HEK293 (cell line): ENCODE measurements at regions not wholly inside any gene's neighbourhood (a gene's known extent, or its start where the extent isn't known, plus 50 kb on each side); places are given as distances from the start of the nearest gene placed in this dataset.

Experiments used
- CTCF ChIA-PET: fragments of 350-600 bp; formaldehyde crosslinking; extraction: SDS; loops from one replicate; lab custom pipeline; 2021; ENCODE audit warnings: antibody characterized with exemption; lab: Yijun Ruan, JAX
- POLR2A ChIA-PET: fragments of 300-600 bp; formaldehyde crosslinking; extraction: SDS; loops from one replicate; lab custom pipeline; 2020; ENCODE audit warnings: antibody characterized with exemption, inconsistent platforms; lab: Yijun Ruan, JAX
- H3K27ac ChIP-seq: fragments of 200-500 bp; sonication (Bioruptor generic); 2 replicates; pipeline ENCODE4 v1.5.1; 2014; ENCODE audit warnings: low read depth, low read length, control low read depth, inconsistent platforms; ENCODE audit errors: extremely low read depth
- H3K36me3 ChIP-seq, 2 experiments: fragments of 200-500 bp in 1 of 2; sonication (Bioruptor generic) in 1 of 2; 1 replicate in 1 of 2; 2 replicates in 1 of 2; pipeline ENCODE4 v1.5.1; 2014 to 2017; ENCODE audit warnings: inconsistent platforms in 2 of 2, low read length in 2 of 2; ENCODE audit not compliant: control insufficient read depth in 2 of 2, insufficient read depth in 1 of 2
- H3K4me1 ChIP-seq: fragments of 200-500 bp; sonication (Bioruptor generic); 2 replicates; pipeline ENCODE4 v1.5.1; 2014; ENCODE audit warnings: mild to moderate bottlenecking, low read length, inconsistent platforms; ENCODE audit not compliant: control insufficient read depth, insufficient read depth
- H3K4me3 ChIP-seq: 2 replicates; pipeline ENCODE4 v1.5.1; 2011; ENCODE audit warnings: low read depth, mild to moderate bottlenecking, control low read depth, low read length, moderate library complexity
- H3K9me3 ChIP-seq: fragments of 200-500 bp; sonication (Bioruptor generic); 2 replicates; pipeline ENCODE4 v1.5.1; 2014; ENCODE audit warnings: low read depth, low read length, inconsistent platforms; ENCODE audit not compliant: control insufficient read depth, insufficient read depth
- CTCF ChIP-seq: fragments of 450-650 bp; formaldehyde crosslinking; IDR thresholded peaks from 2 replicates; pipeline ENCODE4 v1.5.1; 2016; ENCODE audit warnings: missing biosample characterization, missing genetic modification characterization
- EGR2 ChIP-seq: fragments of 450-650 bp; formaldehyde crosslinking; IDR thresholded peaks from 2 replicates; pipeline ENCODE4 v1.5.1; 2016; ENCODE audit warnings: low read depth, missing biosample characterization, missing genetic modification characterization
- HOXA7 ChIP-seq: sonication (generic); formaldehyde crosslinking; IDR thresholded peaks from 2 replicates; pipeline ENCODE4 v1.8.1; 2022; ENCODE audit warnings: missing genetic modification reagents, borderline replicate concordance
- RBAK ChIP-seq: fragments of 450-650 bp; formaldehyde crosslinking; IDR thresholded peaks from 2 replicates; pipeline ENCODE4 v1.5.1; 2016; ENCODE audit warnings: missing biosample characterization, missing genetic modification characterization
- REPIN1 ChIP-seq: fragments of 450-650 bp; formaldehyde crosslinking; IDR thresholded peaks from 2 replicates; pipeline ENCODE4 v1.5.1; 2017; ENCODE audit warnings: missing biosample characterization, missing genetic modification characterization, low read depth
- ZFHX2 ChIP-seq: fragments of 450-650 bp; formaldehyde crosslinking; conservative IDR thresholded peaks from 2 replicates; pipeline ENCODE4 v1.5.1; 2016; ENCODE audit warnings: missing biosample characterization, missing genetic modification characterization
- ZNF19 ChIP-seq: fragments of 450-650 bp; formaldehyde crosslinking; IDR thresholded peaks from 2 replicates; pipeline ENCODE4; 2016; ENCODE audit warnings: missing biosample characterization, missing genetic modification characterization, low read depth
- ZNF214 ChIP-seq: fragments of 450-650 bp; formaldehyde crosslinking; IDR thresholded peaks from 2 replicates; pipeline ENCODE4 v1.5.1; 2017; ENCODE audit warnings: missing biosample characterization, mild to moderate bottlenecking, missing genetic modification characterization, borderline replicate concordance
- ZNF248 ChIP-seq: fragments of 450-650 bp; formaldehyde crosslinking; IDR thresholded peaks from 2 replicates; pipeline ENCODE4 v1.5.1; 2017; ENCODE audit warnings: missing biosample characterization, missing genetic modification characterization
- ZNF26 ChIP-seq: fragments of 450-650 bp; formaldehyde crosslinking; IDR thresholded peaks from 2 replicates; pipeline ENCODE4 v1.5.1; 2016; ENCODE audit warnings: missing biosample characterization, missing genetic modification characterization
- ZNF558 ChIP-seq: fragments of 450-650 bp; formaldehyde crosslinking; IDR thresholded peaks from 2 replicates; pipeline ENCODE4 v1.5.1; 2016; ENCODE audit warnings: missing biosample characterization, missing genetic modification characterization
- ZNF624 ChIP-seq: fragments of 450-650 bp; formaldehyde crosslinking; IDR thresholded peaks from 2 replicates; pipeline ENCODE4 v1.5.1; 2017; ENCODE audit warnings: missing biosample characterization, missing genetic modification characterization
- ZNF654 ChIP-seq: fragments of 450-650 bp; formaldehyde crosslinking; IDR thresholded peaks from 2 replicates; pipeline ENCODE4 v1.5.1; 2016; ENCODE audit warnings: low read depth, missing biosample characterization, missing genetic modification characterization
- ZNF777 ChIP-seq: fragments of 450-650 bp; formaldehyde crosslinking; IDR thresholded peaks from 2 replicates; pipeline ENCODE4 v1.5.1; 2017; ENCODE audit warnings: missing biosample characterization, missing genetic modification characterization, borderline replicate concordance
- ZNF791 ChIP-seq: fragments of 450-650 bp; formaldehyde crosslinking; IDR thresholded peaks from 2 replicates; pipeline ENCODE4 v1.5.1; 2016; ENCODE audit warnings: missing biosample characterization, missing genetic modification characterization
- TF ChIP-seq, protein P1 (sequence below): fragments of 450-650 bp; formaldehyde crosslinking; IDR thresholded peaks from 2 replicates; pipeline ENCODE4 v1.5.1; 2016; ENCODE audit warnings: missing biosample characterization, missing genetic modification characterization
- TF ChIP-seq, protein P2 (sequence below): fragments of 450-650 bp; formaldehyde crosslinking; optimal IDR thresholded peaks from 2 replicates; pipeline ENCODE3; 2016; ENCODE audit warnings: missing biosample characterization, mild to moderate bottlenecking, missing genetic modification characterization
- TF ChIP-seq, protein P3 (sequence below): fragments of 450-650 bp; formaldehyde crosslinking; IDR thresholded peaks from 2 replicates; pipeline ENCODE4 v1.5.1; 2016; ENCODE audit warnings: missing biosample characterization, missing genetic modification characterization
- TF ChIP-seq, protein P4 (sequence below): fragments of 450-650 bp; formaldehyde crosslinking; IDR thresholded peaks from 2 replicates; pipeline ENCODE4 v1.5.1; 2016; ENCODE audit warnings: missing biosample characterization, missing genetic modification characterization

DNA sequence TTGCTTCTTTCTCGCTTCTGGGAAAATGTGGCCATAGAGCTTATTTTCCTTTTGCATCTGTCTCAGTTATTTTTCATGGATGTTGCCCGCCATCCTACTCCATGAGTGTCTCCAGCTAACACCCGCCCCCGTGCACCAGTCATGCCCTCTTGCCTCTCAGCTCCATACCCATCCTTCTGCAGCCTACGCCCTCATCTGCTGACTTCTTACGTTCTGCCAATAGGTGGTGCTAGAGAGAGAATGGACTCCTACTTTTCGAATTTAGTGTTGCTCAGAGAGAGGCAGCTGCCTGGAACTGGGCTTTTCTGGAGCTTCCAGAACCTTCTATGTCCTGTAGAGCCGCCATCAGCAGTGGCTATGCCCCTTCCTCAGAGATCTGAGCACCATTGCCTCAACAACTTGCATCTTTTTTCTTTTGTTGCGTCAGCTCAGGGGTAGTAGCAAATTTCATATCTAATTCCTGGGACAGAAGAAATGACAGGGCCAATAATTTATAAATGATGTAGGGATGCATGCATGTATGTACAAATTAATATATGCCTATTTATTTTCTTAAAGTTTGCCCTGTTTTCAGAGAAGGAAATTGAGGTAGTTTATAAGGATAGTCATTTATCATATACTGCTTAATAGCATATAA, 119.7 kb upstream of the MYOCD start:
- H3K36me3 ChIP-seq, result no peaks in the 10 kb centered on the region; a peak in 1 of 3 replicates
- H3K9me3 ChIP-seq, result no peaks in the 10 kb centered on the region
- POLR2A ChIA-PET, result interaction anchor here (0.8 to 1.0 kb wide), 3 partner anchors 10 to 120 kb away, joined by 4 to 5 read pairs (median 4); partner anchors contain the start of gene MYOCD
- peak; percentile 85 for TF ChIP-seq ZFHX2 (tag by site-specific recombination)
- TF ChIP-seq EGR2 (tag by site-specific recombination), result peak; percentile 79
- no peak for TF ChIP-seq ZNF558 (tag by site-specific recombination)
- TF ChIP-seq, protein P1, sequence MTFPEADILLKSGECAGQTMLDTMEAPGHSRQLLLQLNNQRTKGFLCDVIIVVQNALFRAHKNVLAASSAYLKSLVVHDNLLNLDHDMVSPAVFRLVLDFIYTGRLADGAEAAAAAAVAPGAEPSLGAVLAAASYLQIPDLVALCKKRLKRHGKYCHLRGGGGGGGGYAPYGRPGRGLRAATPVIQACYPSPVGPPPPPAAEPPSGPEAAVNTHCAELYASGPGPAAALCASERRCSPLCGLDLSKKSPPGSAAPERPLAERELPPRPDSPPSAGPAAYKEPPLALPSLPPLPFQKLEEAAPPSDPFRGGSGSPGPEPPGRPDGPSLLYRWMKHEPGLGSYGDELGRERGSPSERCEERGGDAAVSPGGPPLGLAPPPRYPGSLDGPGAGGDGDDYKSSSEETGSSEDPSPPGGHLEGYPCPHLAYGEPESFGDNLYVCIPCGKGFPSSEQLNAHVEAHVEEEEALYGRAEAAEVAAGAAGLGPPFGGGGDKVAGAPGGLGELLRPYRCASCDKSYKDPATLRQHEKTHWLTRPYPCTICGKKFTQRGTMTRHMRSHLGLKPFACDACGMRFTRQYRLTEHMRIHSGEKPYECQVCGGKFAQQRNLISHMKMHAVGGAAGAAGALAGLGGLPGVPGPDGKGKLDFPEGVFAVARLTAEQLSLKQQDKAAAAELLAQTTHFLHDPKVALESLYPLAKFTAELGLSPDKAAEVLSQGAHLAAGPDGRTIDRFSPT (tag by site-specific recombination), result peak; percentile 30; the same call in 1 of the 2 replicates
- no peak for TF ChIP-seq ZNF248 (tag by site-specific recombination)
- TF ChIP-seq, protein P2, sequence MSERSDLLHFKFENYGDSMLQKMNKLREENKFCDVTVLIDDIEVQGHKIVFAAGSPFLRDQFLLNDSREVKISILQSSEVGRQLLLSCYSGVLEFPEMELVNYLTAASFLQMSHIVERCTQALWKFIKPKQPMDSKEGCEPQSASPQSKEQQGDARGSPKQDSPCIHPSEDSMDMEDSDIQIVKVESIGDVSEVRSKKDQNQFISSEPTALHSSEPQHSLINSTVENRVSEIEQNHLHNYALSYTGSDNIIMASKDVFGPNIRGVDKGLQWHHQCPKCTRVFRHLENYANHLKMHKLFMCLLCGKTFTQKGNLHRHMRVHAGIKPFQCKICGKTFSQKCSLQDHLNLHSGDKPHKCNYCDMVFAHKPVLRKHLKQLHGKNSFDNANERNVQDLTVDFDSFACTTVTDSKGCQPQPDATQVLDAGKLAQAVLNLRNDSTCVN, result no peak
- TF ChIP-seq RBAK (tag by site-specific recombination), result no peak
- TF ChIP-seq CTCF (tag by site-specific recombination), result peak; percentile 35; the same call in 1 of the 2 replicates
- TF ChIP-seq ZNF791, result no peak
- TF ChIP-seq REPIN1, result no peak
- TF ChIP-seq HOXA7, result no peak
- peak; percentile 37 for TF ChIP-seq ZNF654 (tag by site-specific recombination)
- no peak for TF ChIP-seq ZNF624 (tag by site-specific recombination)
- CTCF ChIA-PET, result interaction anchor here (0.5 to 8.5 kb wide), 58 partner anchors 8 to 2000 kb away, joined by 3 to 98 read pairs (median 5); partner anchors contain the start of gene MYOCD
- no peaks in the 10 kb centered on the region for H3K4me1 ChIP-seq
- no peak overlapping the region for H3K4me3 ChIP-seq
- no peak overlapping the region for H3K27ac ChIP-seq

GRCh38 chr17:12546983-12547382, 118.7 kb upstream of the MYOCD start:
- H3K36me3 ChIP-seq, result no peaks in the 10 kb centered on the region; a peak in 1 of 3 replicates
- no peaks in the 10 kb centered on the region for H3K9me3 ChIP-seq
- no peak overlapping the region for H3K4me3 ChIP-seq
- H3K4me1 ChIP-seq, result no peaks in the 10 kb centered on the region
- POLR2A ChIA-PET, result no interaction called here
- CTCF ChIA-PET, result interaction anchor here (0.5 to 8.5 kb wide), 18 partner anchors 10 to 292 kb away, joined by 3 to 98 read pairs (median 6); partner anchors contain the start of gene MYOCD
- no peak overlapping the region for H3K27ac ChIP-seq
- TF ChIP-seq, protein P3, sequence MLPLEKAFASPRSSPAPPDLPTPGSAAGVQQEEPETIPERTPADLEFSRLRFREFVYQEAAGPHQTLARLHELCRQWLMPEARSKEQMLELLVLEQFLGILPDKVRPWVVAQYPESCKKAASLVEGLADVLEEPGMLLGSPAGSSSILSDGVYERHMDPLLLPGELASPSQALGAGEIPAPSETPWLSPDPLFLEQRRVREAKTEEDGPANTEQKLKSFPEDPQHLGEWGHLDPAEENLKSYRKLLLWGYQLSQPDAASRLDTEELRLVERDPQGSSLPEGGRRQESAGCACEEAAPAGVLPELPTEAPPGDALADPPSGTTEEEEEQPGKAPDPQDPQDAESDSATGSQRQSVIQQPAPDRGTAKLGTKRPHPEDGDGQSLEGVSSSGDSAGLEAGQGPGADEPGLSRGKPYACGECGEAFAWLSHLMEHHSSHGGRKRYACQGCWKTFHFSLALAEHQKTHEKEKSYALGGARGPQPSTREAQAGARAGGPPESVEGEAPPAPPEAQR (tag by site-specific recombination), result no peak
- TF ChIP-seq ZNF791, result no peak
- TF ChIP-seq, protein P4, sequence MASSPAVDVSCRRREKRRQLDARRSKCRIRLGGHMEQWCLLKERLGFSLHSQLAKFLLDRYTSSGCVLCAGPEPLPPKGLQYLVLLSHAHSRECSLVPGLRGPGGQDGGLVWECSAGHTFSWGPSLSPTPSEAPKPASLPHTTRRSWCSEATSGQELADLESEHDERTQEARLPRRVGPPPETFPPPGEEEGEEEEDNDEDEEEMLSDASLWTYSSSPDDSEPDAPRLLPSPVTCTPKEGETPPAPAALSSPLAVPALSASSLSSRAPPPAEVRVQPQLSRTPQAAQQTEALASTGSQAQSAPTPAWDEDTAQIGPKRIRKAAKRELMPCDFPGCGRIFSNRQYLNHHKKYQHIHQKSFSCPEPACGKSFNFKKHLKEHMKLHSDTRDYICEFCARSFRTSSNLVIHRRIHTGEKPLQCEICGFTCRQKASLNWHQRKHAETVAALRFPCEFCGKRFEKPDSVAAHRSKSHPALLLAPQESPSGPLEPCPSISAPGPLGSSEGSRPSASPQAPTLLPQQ (tag by site-specific recombination), result no peak
- no peak for TF ChIP-seq ZNF26 (tag by site-specific recombination)
- no peak for TF ChIP-seq ZNF214
- no peak for TF ChIP-seq ZNF777
- TF ChIP-seq EGR2 (tag by site-specific recombination), result no peak
- TF ChIP-seq ZNF19 (tag by site-specific recombination), result no peak
